ENCODE measurements at regions not wholly inside any gene's neighbourhood (a gene's known extent, or its start where the extent isn't known, plus 50 kb on each side); places are given as distances from the start of the nearest gene placed in this dataset.

GRCh38 chr12:88400302-88400701 is 180.0 kb downstream of the KITLG start:
- no peak overlapping the region for H3K4me3 Mint-ChIP-seq
- no peaks in the 10 kb centered on the region for H3K27me3 Mint-ChIP-seq (ENCODE audit: low read depth)
- H3K9me3 Mint-ChIP-seq = no peaks in the 10 kb centered on the region
- no peaks in the 10 kb centered on the region for H3K36me3 Mint-ChIP-seq (ENCODE audit: low read depth)
- no peak overlapping the region for H3K27ac Mint-ChIP-seq
- H3K4me1 Mint-ChIP-seq (ENCODE audit: low read depth) = peaks cover 3% of the 10 kb centered on the region

GRCh38 chr12:88401155-88401554 is 179.1 kb downstream of the KITLG start:
- Mint-ChIP-seq H3K27me3 (ENCODE audit: low read depth) (no peaks in the 10 kb centered on the region), H3K27ac (no peak overlapping the region), H3K4me1 (ENCODE audit: low read depth) (peaks cover 3% of the 10 kb centered on the region), H3K4me3 (no peak overlapping the region), H3K36me3 (ENCODE audit: low read depth) (no peaks in the 10 kb centered on the region), H3K9me3 (no peaks in the 10 kb centered on the region)

GRCh38 chr12:88406905-88407304 is 173.4 kb downstream of the KITLG start:
- H3K27me3 Mint-ChIP-seq (ENCODE audit: low read depth) = no peaks in the 10 kb centered on the region
- no peak overlapping the region for H3K4me3 Mint-ChIP-seq
- no peaks in the 10 kb centered on the region for H3K4me1 Mint-ChIP-seq (ENCODE audit: low read depth)
- H3K27ac Mint-ChIP-seq = no peak overlapping the region
- no peaks in the 10 kb centered on the region for H3K36me3 Mint-ChIP-seq (ENCODE audit: low read depth)
- no peaks in the 10 kb centered on the region for H3K9me3 Mint-ChIP-seq

GRCh38 chr12:88408823-88409222 is 171.4 kb downstream of the KITLG start:
- no peaks in the 10 kb centered on the region for H3K4me1 Mint-ChIP-seq (ENCODE audit: low read depth)
- H3K27me3 Mint-ChIP-seq (ENCODE audit: low read depth) = no peaks in the 10 kb centered on the region
- no peak overlapping the region for H3K27ac Mint-ChIP-seq
- no peaks in the 10 kb centered on the region for H3K9me3 Mint-ChIP-seq
- H3K4me3 Mint-ChIP-seq = no peak overlapping the region
- H3K36me3 Mint-ChIP-seq (ENCODE audit: low read depth) = no peaks in the 10 kb centered on the region

GRCh38 chr12:88409257-88409656 is 171.0 kb downstream of the KITLG start:
- Mint-ChIP-seq H3K27me3 (ENCODE audit: low read depth) (no peaks in the 10 kb centered on the region), H3K9me3 (no peaks in the 10 kb centered on the region), H3K4me1 (ENCODE audit: low read depth) (no peaks in the 10 kb centered on the region), H3K36me3 (ENCODE audit: low read depth) (no peaks in the 10 kb centered on the region), H3K27ac (no peak overlapping the region), H3K4me3 (no peak overlapping the region)

GRCh38 chr12:88411689-88412088 is 168.6 kb downstream of the KITLG start:
- Mint-ChIP-seq H3K36me3 (ENCODE audit: low read depth) (no peaks in the 10 kb centered on the region), H3K4me1 (ENCODE audit: low read depth) (no peaks in the 10 kb centered on the region), H3K4me3 (no peak overlapping the region), H3K9me3 (no peaks in the 10 kb centered on the region), H3K27ac (no peak overlapping the region), H3K27me3 (ENCODE audit: low read depth) (no peaks in the 10 kb centered on the region)

- H3K4me1 Mint-ChIP-seq (ENCODE audit: low read depth) = no peaks in the 10 kb centered on the region
- no peak overlapping the region for H3K27ac Mint-ChIP-seq
- no peaks in the 10 kb centered on the region for H3K27me3 Mint-ChIP-seq (ENCODE audit: low read depth)
These were observed 166.6 kb downstream of the KITLG start for GRCh38 chr12:88413646-88414045.

GRCh38 chr12:88416155-88416554 is 164.1 kb downstream of the KITLG start:
- H3K9me3 Mint-ChIP-seq = no peaks in the 10 kb centered on the region
- H3K4me3 Mint-ChIP-seq = no peak overlapping the region
- no peaks in the 10 kb centered on the region for H3K36me3 Mint-ChIP-seq (ENCODE audit: low read depth)
- no peak overlapping the region for H3K27ac Mint-ChIP-seq
- H3K27me3 Mint-ChIP-seq (ENCODE audit: low read depth) = no peaks in the 10 kb centered on the region
- no peaks in the 10 kb centered on the region for H3K4me1 Mint-ChIP-seq (ENCODE audit: low read depth)

More at GRCh38 chr12:88413646-88414045, 166.6 kb downstream of the KITLG start:
- no peaks in the 10 kb centered on the region for H3K9me3 Mint-ChIP-seq
- no peak overlapping the region for H3K4me3 Mint-ChIP-seq
- H3K36me3 Mint-ChIP-seq (ENCODE audit: low read depth) = no peaks in the 10 kb centered on the region

- H3K4me1 Mint-ChIP-seq (ENCODE audit: low read depth) = no peaks in the 10 kb centered on the region
- H3K27ac Mint-ChIP-seq = no peak overlapping the region
These were observed 163.5 kb downstream of the KITLG start for GRCh38 chr12:88416786-88417185.

GRCh38 chr12:88417531-88417930 is 162.7 kb downstream of the KITLG start:
- H3K36me3 Mint-ChIP-seq (ENCODE audit: low read depth) = no peaks in the 10 kb centered on the region
- no peaks in the 10 kb centered on the region for H3K27me3 Mint-ChIP-seq (ENCODE audit: low read depth)
- no peak overlapping the region for H3K4me3 Mint-ChIP-seq
- no peaks in the 10 kb centered on the region for H3K4me1 Mint-ChIP-seq (ENCODE audit: low read depth)
- no peak overlapping the region for H3K27ac Mint-ChIP-seq
- H3K9me3 Mint-ChIP-seq = no peaks in the 10 kb centered on the region

More at GRCh38 chr12:88416786-88417185, 163.5 kb downstream of the KITLG start:
- Mint-ChIP-seq H3K36me3 (ENCODE audit: low read depth) (no peaks in the 10 kb centered on the region), H3K27me3 (ENCODE audit: low read depth) (no peaks in the 10 kb centered on the region), H3K9me3 (no peaks in the 10 kb centered on the region), H3K4me3 (no peak overlapping the region)

GRCh38 chr12:88418856-88419497 is 161.3 kb downstream of the KITLG start:
- H3K36me3 Mint-ChIP-seq (ENCODE audit: low read depth) = no peaks in the 10 kb centered on the region
- no peak overlapping the region for H3K27ac Mint-ChIP-seq
- H3K27me3 Mint-ChIP-seq (ENCODE audit: low read depth) = no peaks in the 10 kb centered on the region
- no peaks in the 10 kb centered on the region for H3K9me3 Mint-ChIP-seq
- H3K4me1 Mint-ChIP-seq (ENCODE audit: low read depth) = no peaks in the 10 kb centered on the region
- no peak overlapping the region for H3K4me3 Mint-ChIP-seq

- H3K4me1 Mint-ChIP-seq (ENCODE audit: low read depth) = no peaks in the 10 kb centered on the region
- H3K4me3 Mint-ChIP-seq = no peak overlapping the region
- no peaks in the 10 kb centered on the region for H3K27me3 Mint-ChIP-seq (ENCODE audit: low read depth)
- H3K9me3 Mint-ChIP-seq = no peaks in the 10 kb centered on the region
- H3K36me3 Mint-ChIP-seq (ENCODE audit: low read depth) = no peaks in the 10 kb centered on the region
- H3K27ac Mint-ChIP-seq = no peak overlapping the region
These were observed 160.5 kb downstream of the KITLG start for GRCh38 chr12:88419794-88420193.

- Mint-ChIP-seq H3K9me3 (no peaks in the 10 kb centered on the region), H3K27me3 (ENCODE audit: low read depth) (no peaks in the 10 kb centered on the region), H3K27ac (no peak overlapping the region), H3K4me3 (no peak overlapping the region), H3K4me1 (ENCODE audit: low read depth) (no peaks in the 10 kb centered on the region), H3K36me3 (ENCODE audit: low read depth) (no peaks in the 10 kb centered on the region)
These were observed 159.8 kb downstream of the KITLG start for GRCh38 chr12:88420457-88420856.

- H3K4me3 Mint-ChIP-seq = no peak overlapping the region
- no peaks in the 10 kb centered on the region for H3K36me3 Mint-ChIP-seq (ENCODE audit: low read depth)
- H3K4me1 Mint-ChIP-seq (ENCODE audit: low read depth) = no peaks in the 10 kb centered on the region
- H3K27ac Mint-ChIP-seq = no peak overlapping the region
- H3K27me3 Mint-ChIP-seq (ENCODE audit: low read depth) = no peaks in the 10 kb centered on the region
- no peaks in the 10 kb centered on the region for H3K9me3 Mint-ChIP-seq
These were observed 155.2 kb downstream of the KITLG start for GRCh38 chr12:88424791-88425730.

- Mint-ChIP-seq H3K27me3 (ENCODE audit: low read depth) (no peaks in the 10 kb centered on the region), H3K9me3 (no peaks in the 10 kb centered on the region), H3K27ac (no peak overlapping the region), H3K4me1 (ENCODE audit: low read depth) (no peaks in the 10 kb centered on the region), H3K36me3 (ENCODE audit: low read depth) (no peaks in the 10 kb centered on the region), H3K4me3 (no peak overlapping the region)
These were observed 151.9 kb downstream of the KITLG start for GRCh38 chr12:88428350-88428749.
